ENCODE measurements at regions not wholly inside any gene's neighbourhood (a gene's known extent, or its start where the extent isn't known, plus 50 kb on each side); places are given as distances from the start of the nearest gene placed in this dataset.
"Not testable (repeated sequence)": the region's sequence is repeated elsewhere in the genome, so short reads cannot be mapped to it uniquely, and the experiment has no call there.

DNA sequence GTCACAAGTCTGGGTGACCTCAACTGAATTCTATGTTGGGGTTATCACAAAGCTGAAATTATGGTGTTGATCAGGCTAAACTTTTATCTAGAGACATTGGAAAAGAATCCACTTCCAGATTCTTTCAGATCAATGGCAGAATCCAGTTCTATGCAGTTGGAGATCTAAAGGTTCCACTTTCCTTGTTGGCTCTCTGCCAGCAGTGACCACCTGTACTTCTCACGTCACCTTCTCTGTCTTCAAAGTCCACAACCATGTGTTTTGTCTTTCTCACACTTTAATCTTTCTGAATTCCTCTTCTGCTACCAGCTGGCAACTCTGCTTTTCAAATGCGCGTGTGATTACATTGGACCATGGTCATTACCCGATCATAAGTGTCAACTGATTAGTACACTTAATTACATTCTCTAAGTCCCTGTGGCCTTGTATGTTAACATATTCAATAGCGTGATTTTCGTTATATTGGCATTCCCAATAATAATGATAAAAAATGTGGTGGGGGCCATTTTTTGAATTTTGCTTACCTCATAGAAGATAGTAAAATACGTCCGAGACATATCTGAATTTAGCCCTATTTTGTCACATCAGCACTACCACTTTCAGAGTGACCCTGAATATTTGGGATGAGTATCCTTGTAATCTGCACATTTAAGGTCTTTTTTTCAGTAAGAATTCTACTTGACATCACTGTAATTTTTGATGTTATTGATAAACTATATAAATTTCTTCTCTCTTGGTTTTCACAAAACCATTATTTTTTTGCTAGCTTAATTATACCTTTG, 73.7 kb upstream of the PRDM9 start:
- no peak for DNase-seq (ENCODE audit: low spot score)
- no peak overlapping the region for H3K27ac ChIP-seq
- CTCF ChIA-PET: no interaction called here
- POLR2A ChIA-PET (ENCODE audit: low non-redundant PET): no interaction called here
- TF ChIP-seq, protein P1, sequence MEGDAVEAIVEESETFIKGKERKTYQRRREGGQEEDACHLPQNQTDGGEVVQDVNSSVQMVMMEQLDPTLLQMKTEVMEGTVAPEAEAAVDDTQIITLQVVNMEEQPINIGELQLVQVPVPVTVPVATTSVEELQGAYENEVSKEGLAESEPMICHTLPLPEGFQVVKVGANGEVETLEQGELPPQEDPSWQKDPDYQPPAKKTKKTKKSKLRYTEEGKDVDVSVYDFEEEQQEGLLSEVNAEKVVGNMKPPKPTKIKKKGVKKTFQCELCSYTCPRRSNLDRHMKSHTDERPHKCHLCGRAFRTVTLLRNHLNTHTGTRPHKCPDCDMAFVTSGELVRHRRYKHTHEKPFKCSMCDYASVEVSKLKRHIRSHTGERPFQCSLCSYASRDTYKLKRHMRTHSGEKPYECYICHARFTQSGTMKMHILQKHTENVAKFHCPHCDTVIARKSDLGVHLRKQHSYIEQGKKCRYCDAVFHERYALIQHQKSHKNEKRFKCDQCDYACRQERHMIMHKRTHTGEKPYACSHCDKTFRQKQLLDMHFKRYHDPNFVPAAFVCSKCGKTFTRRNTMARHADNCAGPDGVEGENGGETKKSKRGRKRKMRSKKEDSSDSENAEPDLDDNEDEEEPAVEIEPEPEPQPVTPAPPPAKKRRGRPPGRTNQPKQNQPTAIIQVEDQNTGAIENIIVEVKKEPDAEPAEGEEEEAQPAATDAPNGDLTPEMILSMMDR (conservative IDR thresholded peaks at IDR 0.05; ENCODE audit: low read depth): no peak

DNA sequence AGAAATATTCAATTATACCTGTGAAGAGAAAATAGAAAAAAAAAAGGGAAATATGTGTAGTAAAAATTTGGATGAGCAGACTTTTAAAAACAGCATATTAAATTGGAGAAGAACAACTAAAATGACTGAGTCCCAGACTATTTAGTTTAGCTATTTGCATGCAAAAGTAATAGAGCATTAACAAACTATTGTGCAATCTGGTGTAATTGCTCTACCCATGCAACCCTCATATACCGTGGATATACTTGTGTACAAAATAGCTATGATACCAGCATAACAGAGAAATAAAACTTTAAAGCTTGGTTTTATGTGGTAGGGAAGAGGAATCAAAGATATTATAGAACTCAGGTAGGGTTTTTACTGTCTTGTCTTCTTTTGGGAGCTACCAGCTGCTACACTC, 78.7 kb upstream of the PRDM9 start:
- ChIA-PET CTCF (no interaction called here), POLR2A (ENCODE audit: low non-redundant PET) (no interaction called here)
- DNase-seq (ENCODE audit: low spot score): no peak
- TF ChIP-seq, protein P1 (conservative IDR thresholded peaks at IDR 0.05; ENCODE audit: low read depth): no peak
- H3K27ac ChIP-seq: no peak overlapping the region

DNA sequence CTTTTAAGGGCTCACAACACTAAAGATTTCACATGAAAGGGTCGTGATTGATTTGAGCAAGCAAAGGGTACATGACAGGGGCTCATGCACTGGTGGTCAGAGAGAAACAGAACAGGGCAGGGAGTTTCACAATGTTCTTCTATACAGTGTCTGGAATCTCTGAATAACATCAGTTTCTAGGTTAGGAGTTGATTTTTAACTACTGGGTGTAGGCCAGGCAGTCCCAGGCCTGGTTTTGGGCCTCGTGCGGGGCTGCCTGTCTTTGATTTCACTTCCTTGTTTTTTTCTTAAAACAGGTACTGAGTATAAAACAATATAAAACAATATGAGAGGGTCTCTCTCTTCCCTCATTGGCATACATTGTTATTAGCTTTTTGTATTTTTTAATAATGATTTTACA, 87.2 kb upstream of the PRDM9 start:
- POLR2A ChIA-PET (ENCODE audit: low non-redundant PET); H3K27ac ChIP-seq; DNase-seq (ENCODE audit: low spot score): not testable (repeated sequence)
- CTCF ChIA-PET: interaction anchor here (0.7 kb wide), 1 partner anchor 251 kb away, joined by 3 read pairs; no protein-coding TSS in a partner anchor

DNA sequence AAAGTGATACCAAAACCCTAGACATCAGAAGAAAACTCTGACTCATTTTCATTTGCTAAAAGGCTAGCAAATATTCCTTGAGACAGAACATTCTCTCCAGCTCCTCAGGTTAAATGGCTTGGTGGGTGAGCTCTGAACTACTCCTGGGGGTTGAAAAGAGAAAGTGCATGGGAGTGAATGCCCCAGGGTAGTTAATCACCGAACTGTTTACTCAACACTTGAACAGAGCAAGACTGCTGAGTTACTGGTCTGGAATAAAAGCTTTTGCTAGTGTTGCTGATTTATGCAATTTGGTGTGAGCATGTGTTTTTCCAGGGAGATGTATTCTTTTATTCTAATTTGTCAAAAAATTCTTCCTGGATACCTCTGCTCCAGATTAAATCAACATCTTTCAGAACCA, 88.3 kb upstream of the PRDM9 start:
- TF ChIP-seq, protein P1 (conservative IDR thresholded peaks at IDR 0.05; ENCODE audit: low read depth): no peak
- ChIA-PET CTCF (interaction anchor here (0.5 kb wide), 1 partner anchor 38 kb away, joined by 3 read pairs; no protein-coding TSS in a partner anchor), POLR2A (ENCODE audit: low non-redundant PET) (no interaction called here)
- DNase-seq (ENCODE audit: low spot score): peak; percentile 69
- H3K27ac ChIP-seq: no peak overlapping the region

DNA sequence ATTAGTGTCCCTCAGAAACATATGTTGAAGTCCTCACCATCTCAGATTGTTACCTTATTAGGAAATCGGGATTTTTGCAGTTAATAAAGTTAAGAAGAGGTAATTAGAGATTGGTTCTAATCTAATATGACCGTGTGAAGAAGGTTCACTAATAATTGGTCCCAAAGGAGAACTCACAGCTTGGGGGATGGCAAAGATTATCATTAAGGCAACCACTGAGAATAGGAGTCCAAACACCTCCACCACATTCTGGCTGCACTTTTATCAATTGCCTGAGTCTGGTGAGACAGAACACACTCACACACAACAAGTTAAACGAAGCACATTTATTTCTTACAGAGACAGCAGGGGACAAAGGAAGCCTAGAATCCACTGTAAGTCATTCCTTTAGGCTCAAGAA, 94.9 kb upstream of the PRDM9 start:
- DNase-seq (ENCODE audit: low spot score): no peak
- POLR2A ChIA-PET (ENCODE audit: low non-redundant PET): no interaction called here
- no peak overlapping the region for H3K27ac ChIP-seq
- TF ChIP-seq, protein P1 (conservative IDR thresholded peaks at IDR 0.05; ENCODE audit: low read depth): no peak
- CTCF ChIA-PET: no interaction called here

DNA sequence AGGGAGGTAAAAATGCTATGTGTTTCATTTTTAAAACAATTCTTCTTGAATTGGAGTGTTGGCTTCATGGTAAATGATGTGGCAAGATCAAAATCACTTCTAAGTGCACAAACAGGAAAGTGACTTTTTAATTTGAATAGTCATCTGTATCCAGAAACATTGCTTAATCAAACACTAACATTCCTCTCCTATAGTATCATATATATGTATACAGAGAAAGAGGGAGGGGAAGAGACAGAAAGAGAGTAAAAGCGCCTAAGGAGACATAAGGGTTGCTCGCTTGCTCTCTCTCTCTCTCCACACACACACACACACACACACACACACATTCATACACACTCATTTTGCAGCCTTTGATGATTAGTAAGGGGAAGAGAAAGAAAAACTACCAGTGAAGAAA, 95.4 kb upstream of the PRDM9 start:
- DNase-seq (ENCODE audit: low spot score): peak; percentile 58
- POLR2A ChIA-PET (ENCODE audit: low non-redundant PET): no interaction called here
- H3K27ac ChIP-seq: no peak overlapping the region
- CTCF ChIA-PET: interaction anchor here (0.7 kb wide), 1 partner anchor 244 kb away, joined by 3 read pairs; no protein-coding TSS in a partner anchor
- TF ChIP-seq, protein P1 (conservative IDR thresholded peaks at IDR 0.05; ENCODE audit: low read depth): no peak

DNA sequence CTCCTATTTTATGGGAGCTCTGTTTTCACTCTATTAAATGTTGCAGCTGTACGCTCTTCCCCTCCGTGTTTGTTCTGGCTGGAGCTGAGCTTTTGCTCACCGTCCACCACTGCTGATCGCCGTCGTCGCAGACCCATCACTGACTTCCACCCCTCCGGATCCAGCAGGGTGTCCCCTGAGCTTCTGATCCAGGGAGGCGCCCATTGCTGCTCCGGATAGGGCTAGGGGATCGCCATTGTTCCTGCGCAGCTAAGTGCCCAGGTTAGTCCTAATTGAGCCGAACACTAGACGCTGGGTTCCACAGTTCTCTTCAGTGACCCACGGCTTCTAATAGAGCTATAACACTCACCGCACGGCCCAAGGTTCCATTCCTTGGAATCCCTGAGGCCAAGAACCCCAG, 96.2 kb upstream of the PRDM9 start:
- ChIA-PET CTCF (interaction anchor here (0.7 kb wide), 1 partner anchor 173 kb away, joined by 3 read pairs; no protein-coding TSS in a partner anchor), POLR2A (ENCODE audit: low non-redundant PET) (no interaction called here)
- no peak for DNase-seq (ENCODE audit: low spot score)
- H3K27ac ChIP-seq: peak overlapping the region; percentile 38
- TF ChIP-seq, protein P1 (conservative IDR thresholded peaks at IDR 0.05; ENCODE audit: low read depth): no peak

DNA sequence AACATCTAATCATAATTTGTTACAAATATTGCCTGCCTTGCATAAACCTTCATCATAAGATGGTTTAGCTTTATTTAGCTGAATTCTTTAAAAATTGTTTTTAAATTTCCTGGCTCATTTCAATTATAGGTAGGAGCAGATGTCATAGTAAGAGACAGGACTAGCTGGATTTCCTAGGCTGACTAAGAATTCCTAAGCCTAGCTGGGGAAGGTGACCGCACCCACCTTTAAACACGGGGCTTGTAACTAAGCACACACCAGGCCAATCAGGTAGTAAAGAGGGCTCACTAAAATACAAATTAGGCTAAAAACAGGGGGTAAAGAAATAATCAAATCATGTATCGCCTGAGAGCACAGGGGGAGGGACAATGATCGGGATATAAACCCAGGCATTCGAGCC, 96.6 kb upstream of the PRDM9 start:
- CTCF ChIA-PET: interaction anchor here (0.7 kb wide), 1 partner anchor 174 kb away, joined by 3 read pairs; no protein-coding TSS in a partner anchor

More for the DNA sequence above, 96.6 kb upstream of the PRDM9 start:
- H3K27ac ChIP-seq; DNase-seq (ENCODE audit: low spot score); POLR2A ChIA-PET (ENCODE audit: low non-redundant PET): not testable (repeated sequence)
